D721Med (cell line): ENCODE measurements at regions not wholly inside any gene's neighbourhood (a gene's known extent, or its start where the extent isn't known, plus 50 kb on each side); places are given as distances from the start of the nearest gene placed in this dataset.

Experiments used
- DNase-seq: peaks from one replicate; pipeline ENCODE4 v3.0.0; 2011; ENCODE audit warnings: low spot score; ENCODE audit not compliant: insufficient read length
- FAIRE-seq: peaks from 2 replicates; lab custom pipeline; 2011; peaks lifted over from hg19 to GRCh38; lab: Jason Lieb, UNC
- TF ChIP-seq, protein P1 (sequence below): IDR thresholded peaks from 2 replicates; pipeline ENCODE4 v1.5.1; 2012; ENCODE audit warnings: mild to moderate bottlenecking, control low read depth; ENCODE audit not compliant: insufficient read depth; ENCODE audit errors: missing control alignments

DNA sequence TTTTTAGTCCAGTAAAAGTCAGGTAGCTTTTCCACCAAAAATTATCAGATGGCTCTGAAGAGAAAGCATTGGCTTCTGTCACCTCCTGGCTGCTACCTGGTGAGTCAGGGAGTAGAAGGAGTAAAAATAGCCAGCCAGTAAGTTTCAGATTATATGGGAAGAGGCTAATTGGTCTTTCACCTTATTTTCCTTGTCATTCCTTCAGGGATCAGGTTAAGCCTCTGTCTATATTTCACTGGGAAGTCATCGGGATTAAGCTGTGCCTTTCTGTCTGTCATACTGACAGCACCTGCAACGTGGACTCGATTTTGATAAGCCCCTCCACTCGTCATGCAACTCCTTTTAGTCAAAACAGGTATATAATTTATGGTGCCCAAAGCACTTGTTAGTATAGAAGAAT is 380.7 kb upstream of the CELF4 start:
- DNase-seq (no peak), FAIRE-seq (no peak)
- TF ChIP-seq, protein P1, sequence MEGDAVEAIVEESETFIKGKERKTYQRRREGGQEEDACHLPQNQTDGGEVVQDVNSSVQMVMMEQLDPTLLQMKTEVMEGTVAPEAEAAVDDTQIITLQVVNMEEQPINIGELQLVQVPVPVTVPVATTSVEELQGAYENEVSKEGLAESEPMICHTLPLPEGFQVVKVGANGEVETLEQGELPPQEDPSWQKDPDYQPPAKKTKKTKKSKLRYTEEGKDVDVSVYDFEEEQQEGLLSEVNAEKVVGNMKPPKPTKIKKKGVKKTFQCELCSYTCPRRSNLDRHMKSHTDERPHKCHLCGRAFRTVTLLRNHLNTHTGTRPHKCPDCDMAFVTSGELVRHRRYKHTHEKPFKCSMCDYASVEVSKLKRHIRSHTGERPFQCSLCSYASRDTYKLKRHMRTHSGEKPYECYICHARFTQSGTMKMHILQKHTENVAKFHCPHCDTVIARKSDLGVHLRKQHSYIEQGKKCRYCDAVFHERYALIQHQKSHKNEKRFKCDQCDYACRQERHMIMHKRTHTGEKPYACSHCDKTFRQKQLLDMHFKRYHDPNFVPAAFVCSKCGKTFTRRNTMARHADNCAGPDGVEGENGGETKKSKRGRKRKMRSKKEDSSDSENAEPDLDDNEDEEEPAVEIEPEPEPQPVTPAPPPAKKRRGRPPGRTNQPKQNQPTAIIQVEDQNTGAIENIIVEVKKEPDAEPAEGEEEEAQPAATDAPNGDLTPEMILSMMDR: no peak

DNA sequence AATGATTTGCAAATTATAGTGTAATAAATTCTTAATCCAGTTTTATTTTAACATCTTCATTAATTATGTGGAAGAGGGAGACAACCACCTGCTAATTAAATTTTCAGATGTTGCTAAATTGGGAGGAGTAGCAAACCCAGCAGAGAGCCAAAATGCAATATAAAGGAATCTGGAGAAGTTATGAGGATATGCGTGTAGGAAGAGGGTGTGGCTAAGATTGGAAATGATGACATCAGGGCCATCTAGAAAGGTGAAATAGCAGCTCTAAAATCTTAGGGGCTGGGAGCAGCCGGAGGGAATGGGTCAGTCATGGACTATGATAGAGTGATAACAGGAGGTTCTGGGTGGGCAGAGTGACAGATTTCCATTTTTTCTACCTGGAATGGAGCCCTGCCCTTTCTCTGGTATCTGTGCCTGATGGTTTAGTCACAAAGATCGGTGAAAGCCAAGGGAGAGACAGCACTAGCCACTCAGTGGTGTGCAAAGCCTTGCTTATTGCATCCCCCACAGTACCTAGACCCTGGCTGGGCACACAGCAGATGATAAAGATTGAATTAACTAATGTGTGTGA is 379.2 kb upstream of the CELF4 start:
- TF ChIP-seq, protein P1: no peak
- FAIRE-seq (no peak), DNase-seq (no peak)

DNA sequence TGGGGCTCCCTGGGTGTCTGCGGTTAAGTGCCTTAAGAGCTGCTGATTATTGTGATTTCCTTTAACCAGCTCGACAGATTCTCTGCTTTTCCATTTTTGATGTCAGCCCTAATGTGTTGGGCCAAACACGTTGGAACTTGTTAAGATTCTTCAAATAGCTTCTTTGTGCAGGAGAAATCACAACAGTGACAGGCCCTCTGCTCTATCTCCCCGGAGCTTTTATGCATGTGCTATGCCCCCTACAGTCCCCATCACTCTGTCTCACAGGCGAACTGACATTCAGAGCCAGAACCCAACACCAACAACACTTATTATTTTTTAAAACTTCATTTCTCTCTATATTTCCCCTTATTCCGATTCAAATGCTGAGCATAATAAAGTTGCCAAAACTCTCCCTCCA is 371.7 kb upstream of the CELF4 start:
- TF ChIP-seq, protein P1: no peak
- DNase-seq (no peak), FAIRE-seq (no peak)

DNA sequence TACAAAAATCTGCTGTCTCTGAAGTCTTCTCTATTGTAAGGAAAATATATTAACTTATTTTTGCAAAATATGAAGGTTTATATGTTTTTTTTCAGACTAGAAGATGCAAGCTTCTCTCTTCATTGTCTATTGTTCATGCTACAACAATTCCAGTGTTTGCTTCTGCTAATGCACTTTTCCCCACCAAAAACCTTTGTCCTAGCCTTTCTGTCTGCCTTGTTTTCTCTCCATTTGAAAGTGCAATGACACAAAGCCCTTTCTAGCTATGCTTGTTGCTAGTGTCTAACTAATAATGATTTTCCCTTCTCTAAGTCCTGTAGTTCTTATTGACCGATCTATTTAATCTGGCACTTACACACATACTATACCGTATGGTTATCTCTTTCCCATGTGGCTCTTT is 369.5 kb upstream of the CELF4 start:
- DNase-seq (no peak), FAIRE-seq (no peak)
- TF ChIP-seq, protein P1: no peak

DNA sequence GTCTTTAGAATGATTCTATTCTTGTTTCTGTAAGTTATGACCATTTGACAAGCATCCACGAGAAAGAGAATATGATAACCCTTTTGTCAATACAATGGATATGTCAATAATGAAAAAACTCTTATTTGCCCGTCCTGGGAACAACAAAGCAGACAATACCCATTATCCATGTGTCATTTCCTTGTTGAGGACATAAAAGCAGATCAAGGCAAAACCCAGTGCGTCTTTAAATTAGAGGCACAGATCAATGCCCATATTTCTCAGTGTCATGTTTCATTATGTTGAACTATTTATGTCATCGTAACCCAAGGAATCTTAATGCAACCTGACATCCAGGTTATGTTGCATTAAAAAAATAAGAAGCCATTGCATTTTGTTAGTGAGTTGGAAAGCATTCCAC is 365.0 kb upstream of the CELF4 start:
- no peak for DNase-seq
- TF ChIP-seq, protein P1: no peak
- FAIRE-seq: peak; percentile 83

DNA sequence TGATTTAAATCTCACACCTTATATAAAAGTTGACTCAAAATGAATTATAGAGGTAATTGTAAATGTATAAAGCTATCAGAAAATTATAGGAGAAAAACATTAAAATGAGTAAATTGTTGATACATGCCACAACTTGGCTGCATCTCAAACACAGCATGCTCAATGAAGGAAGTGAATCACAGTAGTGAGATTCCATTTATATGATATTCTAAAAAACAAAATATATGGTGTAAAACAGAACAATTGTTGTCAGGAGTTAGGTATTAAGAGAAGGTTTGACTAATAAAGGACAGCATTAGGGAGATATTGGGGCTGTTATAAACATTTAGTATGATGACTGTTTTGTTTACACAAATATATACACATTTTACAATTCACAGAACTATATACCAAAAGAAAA is 356.6 kb upstream of the CELF4 start:
- TF ChIP-seq, protein P1: no peak
- no peak for DNase-seq
- FAIRE-seq: peak; percentile 83

DNA sequence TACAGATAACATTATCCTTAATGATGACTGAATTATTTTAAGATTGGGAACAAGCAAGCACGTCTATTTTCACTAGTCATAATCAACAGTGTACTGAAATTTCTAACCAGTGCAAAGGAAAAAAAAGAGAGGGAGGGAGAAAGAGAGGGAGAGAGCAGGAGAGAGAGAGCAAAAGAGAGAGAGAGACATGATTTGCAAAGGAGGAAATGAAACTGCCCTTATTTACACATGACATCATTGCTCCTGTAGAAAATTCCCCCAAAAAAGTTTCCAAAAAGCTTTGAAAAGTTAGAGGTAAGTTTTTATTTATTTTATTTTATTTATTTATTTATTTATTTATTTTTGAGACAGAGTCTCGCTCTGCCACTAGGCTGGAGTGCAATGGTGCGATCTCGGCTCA is 355.3 kb upstream of the CELF4 start:
- TF ChIP-seq, protein P1: no peak
- FAIRE-seq: no peak

More for the DNA sequence above, 355.3 kb upstream of the CELF4 start:
- DNase-seq: no peak
